Astrocyte of the spinal cord (primary cell): ENCODE measurements at regions not wholly inside any gene's neighbourhood (a gene's known extent, or its start where the extent isn't known, plus 50 kb on each side); places are given as distances from the start of the nearest gene placed in this dataset.

ENCODE experiments used
- DNase-seq: peaks from one replicate; pipeline ENCODE4 v3.0.0; 2011; ENCODE audit warnings: low read depth, low spot score
- H3K4me3 ChIP-seq: 2 replicates; pipeline ENCODE4 v1.5.1; 2011; ENCODE audit warnings: low read depth, mild to moderate bottlenecking, low read length, moderate library complexity
- in situ Hi-C: cut with HindIII; loops from 2 replicates; pipeline ENCODE4 v1.10.0; 2017; ENCODE audit warnings: low sequenced_read_pairs
- TF ChIP-seq, protein P1 (sequence below): IDR thresholded peaks from 2 replicates; pipeline ENCODE4 v1.5.1; 2012; ENCODE audit warnings: low read depth, mild to moderate bottlenecking, low read length, inconsistent platforms

DNA sequence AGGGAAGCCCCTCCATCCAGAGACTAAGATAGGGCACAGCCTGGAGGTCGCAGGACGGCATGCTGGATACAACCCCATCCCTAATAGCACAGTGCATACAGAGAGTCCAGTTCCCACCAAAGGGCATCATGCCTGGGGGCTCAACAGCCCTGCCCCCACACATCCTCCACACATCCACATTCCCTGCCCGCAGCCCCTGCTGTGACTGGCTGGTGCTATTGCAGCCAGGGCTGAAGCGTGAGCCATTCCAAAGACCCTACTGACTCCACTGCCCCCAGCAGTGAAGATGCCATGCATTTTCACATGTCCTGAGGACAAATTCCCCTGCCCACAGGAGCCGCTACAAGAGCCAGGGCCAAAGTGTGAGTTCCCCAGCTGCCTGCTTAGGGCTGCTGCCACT lies 641.6 kb downstream of the METTL4 start:
- DNase-seq = no peak
- in situ Hi-C loops = no loop called here
- TF ChIP-seq, protein P1, sequence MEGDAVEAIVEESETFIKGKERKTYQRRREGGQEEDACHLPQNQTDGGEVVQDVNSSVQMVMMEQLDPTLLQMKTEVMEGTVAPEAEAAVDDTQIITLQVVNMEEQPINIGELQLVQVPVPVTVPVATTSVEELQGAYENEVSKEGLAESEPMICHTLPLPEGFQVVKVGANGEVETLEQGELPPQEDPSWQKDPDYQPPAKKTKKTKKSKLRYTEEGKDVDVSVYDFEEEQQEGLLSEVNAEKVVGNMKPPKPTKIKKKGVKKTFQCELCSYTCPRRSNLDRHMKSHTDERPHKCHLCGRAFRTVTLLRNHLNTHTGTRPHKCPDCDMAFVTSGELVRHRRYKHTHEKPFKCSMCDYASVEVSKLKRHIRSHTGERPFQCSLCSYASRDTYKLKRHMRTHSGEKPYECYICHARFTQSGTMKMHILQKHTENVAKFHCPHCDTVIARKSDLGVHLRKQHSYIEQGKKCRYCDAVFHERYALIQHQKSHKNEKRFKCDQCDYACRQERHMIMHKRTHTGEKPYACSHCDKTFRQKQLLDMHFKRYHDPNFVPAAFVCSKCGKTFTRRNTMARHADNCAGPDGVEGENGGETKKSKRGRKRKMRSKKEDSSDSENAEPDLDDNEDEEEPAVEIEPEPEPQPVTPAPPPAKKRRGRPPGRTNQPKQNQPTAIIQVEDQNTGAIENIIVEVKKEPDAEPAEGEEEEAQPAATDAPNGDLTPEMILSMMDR = no peak
- H3K4me3 ChIP-seq = no peak overlapping the region

DNA sequence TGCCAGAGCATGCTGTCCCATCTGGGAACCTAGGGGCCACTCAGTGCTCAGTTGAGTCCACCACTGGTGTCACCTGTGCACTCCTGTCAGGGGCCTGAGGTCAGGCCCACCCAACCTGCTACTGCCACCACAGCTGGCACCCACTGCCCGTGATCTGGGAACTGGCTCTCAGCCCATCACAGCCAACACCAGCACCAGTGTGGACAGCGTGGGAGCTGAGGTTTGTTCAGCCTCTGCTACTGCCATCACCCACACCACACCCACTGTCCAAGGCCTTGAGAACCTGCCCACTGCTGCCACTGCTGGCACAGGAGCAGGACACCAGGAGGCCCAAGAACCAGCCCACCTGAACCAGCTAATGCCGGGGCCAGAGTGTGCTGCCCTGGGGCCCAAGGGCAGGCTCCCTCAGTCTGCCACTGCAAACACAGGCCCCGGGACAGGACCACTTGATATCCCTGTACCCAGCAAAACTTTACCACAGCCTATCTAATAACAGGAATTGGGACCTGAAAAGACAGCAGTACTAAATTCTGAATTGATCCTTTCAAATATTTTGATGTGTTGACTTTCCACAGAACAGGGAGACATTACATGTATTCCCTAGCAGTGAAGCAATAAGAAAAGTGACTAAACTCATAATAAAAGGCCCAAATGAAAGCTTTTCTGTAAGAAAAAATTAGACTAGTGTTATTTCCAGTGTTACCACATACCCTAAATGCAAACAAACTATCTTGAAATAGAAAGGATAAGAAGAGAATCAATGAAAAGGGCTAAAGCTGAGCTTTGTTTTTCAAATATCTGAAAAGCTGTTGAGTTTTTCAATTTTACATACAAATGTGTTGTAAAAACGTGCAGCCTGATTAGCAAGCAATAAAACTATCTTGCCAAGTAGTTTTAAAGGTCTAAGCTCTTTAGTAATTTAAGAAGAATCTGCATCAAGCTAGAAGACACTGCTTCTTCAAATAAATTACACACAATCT lies 640.7 kb downstream of the METTL4 start:
- TF ChIP-seq, protein P1 = no peak
- H3K4me3 ChIP-seq = no peak overlapping the region
- in situ Hi-C loops = no loop called here
- no peak for DNase-seq

DNA sequence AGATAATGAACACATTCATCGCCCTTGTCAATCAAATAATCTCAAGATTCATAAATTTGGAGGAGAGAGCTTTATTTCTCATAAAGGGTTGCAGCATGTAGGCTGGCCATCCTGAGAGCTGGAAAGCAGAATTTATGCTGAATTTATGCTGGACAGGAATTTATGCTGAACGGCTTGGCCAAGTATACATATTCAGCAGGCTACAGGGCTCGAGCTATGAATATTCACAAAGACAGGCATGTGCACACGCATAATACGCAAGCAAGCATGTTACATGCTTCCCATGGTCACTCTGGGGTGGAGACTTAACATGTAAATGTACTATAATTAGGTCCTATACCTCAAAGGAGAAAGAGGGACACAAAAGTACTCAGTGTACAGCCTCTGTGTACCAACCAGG lies 618.8 kb downstream of the METTL4 start:
- in situ Hi-C loops = no loop called here
- DNase-seq = no peak
- H3K4me3 ChIP-seq = no peak overlapping the region
- TF ChIP-seq, protein P1 = no peak

DNA sequence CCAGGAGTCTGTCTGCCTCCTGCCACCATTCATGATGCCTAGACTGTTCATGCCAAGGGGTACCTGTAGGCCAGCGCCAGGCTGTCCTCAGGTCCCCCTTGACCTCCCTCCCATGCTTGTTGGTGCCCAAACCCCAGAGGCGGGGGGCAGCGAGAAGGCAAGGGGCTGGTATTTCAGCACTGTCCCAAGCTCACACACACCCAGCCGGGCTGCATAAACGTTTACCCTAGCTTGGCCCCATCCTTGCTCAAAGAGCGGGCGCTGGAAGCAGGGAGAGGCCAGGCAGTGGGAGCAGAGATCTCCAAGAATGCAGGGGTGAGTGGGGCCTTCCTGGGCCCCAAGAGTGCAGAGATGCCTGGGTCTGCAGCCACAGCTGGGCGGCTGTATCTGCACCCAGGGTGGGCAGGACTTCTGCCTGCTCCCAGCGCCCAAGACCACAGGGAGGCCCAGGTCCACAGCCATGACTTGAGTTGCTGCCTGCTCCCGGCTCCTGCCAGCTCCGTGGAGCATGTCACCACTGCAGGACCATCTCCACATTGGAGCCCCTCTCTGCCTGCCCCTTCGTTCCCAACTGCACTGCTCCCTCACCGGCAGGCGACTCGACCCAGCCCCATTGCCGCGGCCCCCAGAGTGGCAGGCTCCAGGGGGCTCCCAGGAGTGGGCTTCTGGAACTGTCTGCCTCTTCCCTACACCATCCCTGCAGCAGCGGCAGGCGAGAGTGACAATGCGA lies 616.6 kb downstream of the METTL4 start:
- TF ChIP-seq, protein P1 = no peak
- DNase-seq = no peak
- in situ Hi-C loops = no loop called here
- H3K4me3 ChIP-seq = no peak overlapping the region

DNA sequence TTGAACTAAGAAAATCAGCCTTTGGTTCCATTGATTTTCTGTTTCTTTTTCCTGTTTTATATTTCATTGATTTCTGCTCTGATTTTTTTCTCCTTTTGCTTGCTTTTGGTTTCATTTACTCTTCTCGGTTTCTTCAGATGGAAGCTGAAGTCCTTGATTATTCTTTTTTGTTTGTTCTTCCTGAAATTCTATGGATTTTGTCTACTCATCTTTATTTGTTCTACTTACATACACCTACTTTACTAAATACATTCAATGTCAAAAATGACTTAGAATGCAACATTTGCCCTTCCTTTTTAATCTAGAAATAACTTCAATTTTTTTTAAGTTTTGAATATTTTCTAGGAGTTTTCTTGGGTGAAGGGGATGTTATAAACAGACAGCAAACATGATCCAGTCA lies 612.5 kb downstream of the METTL4 start:
- in situ Hi-C loops = no loop called here
- TF ChIP-seq, protein P1 = no peak
- H3K4me3 ChIP-seq = no peak overlapping the region
- no peak for DNase-seq

DNA sequence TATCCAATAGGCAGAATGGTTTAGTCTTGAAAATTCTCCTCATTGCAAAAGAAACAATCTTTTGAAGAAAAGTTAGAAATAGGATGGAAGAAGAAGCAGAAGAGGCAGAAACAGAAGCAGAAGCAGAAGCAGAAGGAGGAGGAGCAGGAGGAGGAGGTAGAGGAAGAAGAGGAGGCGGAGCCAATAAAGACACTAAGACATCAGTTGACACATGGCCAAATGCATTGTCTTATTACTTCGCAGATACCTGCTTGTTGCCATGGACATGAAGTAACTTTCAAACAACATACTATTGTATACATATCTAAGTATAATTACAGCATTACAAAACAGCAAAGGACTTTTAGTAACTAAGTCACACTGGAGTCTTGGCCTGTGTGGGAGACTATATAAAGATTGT lies 606.3 kb downstream of the METTL4 start:
- DNase-seq = no peak
- in situ Hi-C loops = no loop called here
- no peak overlapping the region for H3K4me3 ChIP-seq
- TF ChIP-seq, protein P1 = no peak
